Body of pancreas (tissue), 4 donors: ENCODE measurements at regions not wholly inside any gene's neighbourhood (a gene's known extent, or its start where the extent isn't known, plus 50 kb on each side); places are given as distances from the start of the nearest gene placed in this dataset.

Experiments
- POLR2A ChIP-seq, 3 donors: fragments of 450-650 bp; IDR thresholded peaks; one replicate each; pipeline ENCODE4 v1.6.1; 2016; ENCODE audit warnings: antibody characterized with exemption in 3 of 3, mild to moderate bottlenecking in 2 of 3
- TF ChIP-seq, protein P1 (sequence below), 7 experiments: fragments of 450-650 bp in 4 of 7; fragments of 200-600 bp in 3 of 7; sonication (generic) in 3 of 7; IDR thresholded peaks; one replicate each; pipeline ENCODE4 v1.5.1; 2016 to 2019; ENCODE audit warnings: antibody characterized with exemption in 7 of 7

DNA sequence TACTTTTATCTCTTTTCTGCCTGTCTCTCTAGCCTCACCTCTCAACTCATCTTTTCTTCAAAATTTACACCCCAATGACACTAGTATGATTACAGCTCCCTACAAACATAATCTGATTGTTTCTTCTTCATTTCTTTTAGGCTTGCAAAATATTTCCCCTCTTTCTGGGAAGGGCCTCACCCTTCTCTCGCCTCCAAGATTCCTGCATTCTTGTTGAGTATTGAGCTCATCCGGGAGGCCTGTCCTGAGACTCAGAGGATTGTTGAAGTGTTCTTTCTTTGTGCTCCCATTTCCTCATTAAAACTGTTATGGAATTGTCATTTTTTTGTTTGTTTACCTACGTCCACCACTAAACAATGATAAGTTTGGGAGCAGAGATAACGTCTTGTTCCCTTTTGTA is 99.1 kb upstream of the CHRM3 start:
- TF ChIP-seq, protein P1, sequence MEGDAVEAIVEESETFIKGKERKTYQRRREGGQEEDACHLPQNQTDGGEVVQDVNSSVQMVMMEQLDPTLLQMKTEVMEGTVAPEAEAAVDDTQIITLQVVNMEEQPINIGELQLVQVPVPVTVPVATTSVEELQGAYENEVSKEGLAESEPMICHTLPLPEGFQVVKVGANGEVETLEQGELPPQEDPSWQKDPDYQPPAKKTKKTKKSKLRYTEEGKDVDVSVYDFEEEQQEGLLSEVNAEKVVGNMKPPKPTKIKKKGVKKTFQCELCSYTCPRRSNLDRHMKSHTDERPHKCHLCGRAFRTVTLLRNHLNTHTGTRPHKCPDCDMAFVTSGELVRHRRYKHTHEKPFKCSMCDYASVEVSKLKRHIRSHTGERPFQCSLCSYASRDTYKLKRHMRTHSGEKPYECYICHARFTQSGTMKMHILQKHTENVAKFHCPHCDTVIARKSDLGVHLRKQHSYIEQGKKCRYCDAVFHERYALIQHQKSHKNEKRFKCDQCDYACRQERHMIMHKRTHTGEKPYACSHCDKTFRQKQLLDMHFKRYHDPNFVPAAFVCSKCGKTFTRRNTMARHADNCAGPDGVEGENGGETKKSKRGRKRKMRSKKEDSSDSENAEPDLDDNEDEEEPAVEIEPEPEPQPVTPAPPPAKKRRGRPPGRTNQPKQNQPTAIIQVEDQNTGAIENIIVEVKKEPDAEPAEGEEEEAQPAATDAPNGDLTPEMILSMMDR (IDR thresholded peaks at IDR 0.05) = no peak
- no peak for TF ChIP-seq POLR2A (IDR thresholded peaks at IDR 0.05)
